IMR-90 (cell line): ENCODE measurements at regions not wholly inside any gene's neighbourhood (a gene's known extent, or its start where the extent isn't known, plus 50 kb on each side); places are given as distances from the start of the nearest gene placed in this dataset.

Experiments used
- ATAC-seq: fragments of 200-7000 bp; cut with Tn5 transposase; 2 replicates; pipeline ENCODE4 v1.9.1; 2020; ENCODE audit warnings: low read depth, mild to moderate bottlenecking, moderate library complexity
- BruUV-seq: library from RNA; stranded (reverse); fragments of 400-500 nt; replicated peaks from 2 replicates; lab custom pipeline; 2021; lab: Mats Ljungman, UMichigan
- CTCF ChIA-PET: fragments of 300-600 bp; formaldehyde crosslinking; extraction: SDS; loops from one replicate; lab custom pipeline; 2021; ENCODE audit warnings: antibody characterized with exemption; lab: Yijun Ruan, JAX
- POLR2A ChIA-PET: fragments of 300-600 bp; sonication (Branson Sonifier 250); formaldehyde crosslinking; loops from one replicate; lab custom pipeline; 2022; ENCODE audit warnings: antibody characterized with exemption; ENCODE audit not compliant: unreplicated experiment; lab: Charles Lee
- DNase-seq: peaks from one replicate; pipeline ENCODE4 v3.0.0; 2013
- H2AFZ ChIP-seq: replicated peaks from 2 replicates; pipeline ENCODE3; 2013; ENCODE audit warnings: low read length, mild to moderate bottlenecking; ENCODE audit not compliant: poor library complexity
- H2AK5ac ChIP-seq: 2 replicates; pipeline ENCODE4 v1.6.1; 2013; ENCODE audit warnings: low read depth, low read length, inconsistent platforms
- H2AK9ac ChIP-seq: replicated peaks from 2 replicates; pipeline ENCODE3; 2013; ENCODE audit warnings: mild to moderate bottlenecking, low read depth, low read length, moderate library complexity; ENCODE audit not compliant: poor library complexity
- H2BK120ac ChIP-seq: 2 replicates; pipeline ENCODE4 v1.6.1; 2013; ENCODE audit warnings: low read depth, low read length, inconsistent platforms
- H2BK15ac ChIP-seq: 3 replicates; pipeline ENCODE4 v1.6.1; 2013; ENCODE audit warnings: low read depth, low read length, inconsistent platforms
- H2BK20ac ChIP-seq: 2 replicates; pipeline ENCODE4 v1.6.1; 2013; ENCODE audit warnings: low read depth, mild to moderate bottlenecking, inconsistent platforms, low read length, moderate library complexity
- H2BK5ac ChIP-seq: 2 replicates; pipeline ENCODE4 v1.6.1; 2013; ENCODE audit warnings: mild to moderate bottlenecking, low read depth, low read length, inconsistent platforms; ENCODE audit not compliant: poor library complexity, severe bottlenecking
- H3K14ac ChIP-seq: replicated peaks from 2 replicates; pipeline ENCODE4 v1.6.1; 2013; ENCODE audit warnings: low read depth, low read length, inconsistent platforms
- H3K18ac ChIP-seq: 2 replicates; pipeline ENCODE4 v1.6.1; 2013; ENCODE audit warnings: low read depth, low read length, control low read depth
- H3K23ac ChIP-seq: 2 replicates; pipeline ENCODE4 v1.6.1; 2013; ENCODE audit warnings: low read depth, low read length, inconsistent platforms
- H3K27ac ChIP-seq: 2 replicates; pipeline ENCODE4 v1.5.1; 2013; ENCODE audit warnings: mild to moderate bottlenecking, control low read depth, low read length; ENCODE audit not compliant: insufficient read depth
- H3K27me3 ChIP-seq: 2 replicates; pipeline ENCODE4 v1.6.1; 2013; ENCODE audit warnings: low read length; ENCODE audit not compliant: control insufficient read depth, insufficient read depth
- H3K36me3 ChIP-seq: 2 replicates; pipeline ENCODE4 v1.6.1; 2013; ENCODE audit warnings: low read length, mixed read lengths; ENCODE audit not compliant: control insufficient read depth, insufficient read depth
- H3K4ac ChIP-seq: 2 replicates; pipeline ENCODE4 v1.6.1; 2013; ENCODE audit warnings: low read depth, low read length, inconsistent platforms
- H3K4me1 ChIP-seq: 2 replicates; pipeline ENCODE4 v1.6.1; 2013; ENCODE audit warnings: low read length, mixed read lengths; ENCODE audit not compliant: control insufficient read depth, insufficient read depth
- H3K4me2 ChIP-seq: 2 replicates; pipeline ENCODE4 v1.6.1; 2013; ENCODE audit warnings: low read depth, mild to moderate bottlenecking, control low read depth, low read length, moderate library complexity
- H3K4me3 ChIP-seq: 2 replicates; pipeline ENCODE4 v1.5.1; 2013; ENCODE audit warnings: low read depth, mild to moderate bottlenecking, control low read depth, low read length, moderate library complexity; ENCODE audit not compliant: insufficient read depth
- H3K56ac ChIP-seq: 2 replicates; pipeline ENCODE4 v1.6.1; 2013; ENCODE audit warnings: low read length, inconsistent platforms; ENCODE audit not compliant: insufficient read depth; ENCODE audit errors: extremely low read depth
- H3K79me1 ChIP-seq, 2 experiments: 2 replicates each; pipeline ENCODE4 v1.6.1; 2013; ENCODE audit warnings: low read length in 2 of 2, inconsistent platforms in 1 of 2, low read depth in 1 of 2
- H3K9ac ChIP-seq: 2 replicates; pipeline ENCODE4 v1.6.1; 2013; ENCODE audit warnings: low read depth, low read length, control low read depth
- H3K9me1 ChIP-seq: 2 replicates; pipeline ENCODE4 v1.6.1; 2013; ENCODE audit warnings: low read length, inconsistent platforms; ENCODE audit not compliant: insufficient read depth
- H3K9me3 ChIP-seq: 2 replicates; pipeline ENCODE4 v1.6.1; 2013; ENCODE audit warnings: low read length; ENCODE audit not compliant: control insufficient read depth, insufficient read depth
- H4K20me1 ChIP-seq: 2 replicates; pipeline ENCODE4 v1.6.1; 2013; ENCODE audit warnings: low read length, inconsistent platforms; ENCODE audit not compliant: insufficient read depth
- H4K5ac ChIP-seq: 2 replicates; pipeline ENCODE4 v1.6.1; 2013; ENCODE audit warnings: mild to moderate bottlenecking, low read depth, low read length, control low read depth
- H4K8ac ChIP-seq, 2 experiments: 2 replicates each; pipeline ENCODE4 v1.6.1; 2013; ENCODE audit warnings: low read depth in 2 of 2, low read length in 2 of 2, control low read depth in 1 of 2, inconsistent platforms in 1 of 2
- H4K91ac ChIP-seq: 2 replicates; pipeline ENCODE4 v1.6.1; 2013; ENCODE audit warnings: low read depth, low read length, inconsistent platforms; ENCODE audit not compliant: insufficient read depth
- BHLHE40 ChIP-seq: fragments of 150-350 bp; IDR thresholded peaks from 2 replicates; pipeline ENCODE4 v1.6.1; 2016; ENCODE audit warnings: mild to moderate bottlenecking, low read depth, low read length
- CEBPB ChIP-seq: IDR thresholded peaks from 2 replicates; pipeline ENCODE4 v1.6.1; 2012; ENCODE audit warnings: low read depth, low read length, improper control_type of control experiment
- CHD1 ChIP-seq: IDR thresholded peaks from 2 replicates; pipeline ENCODE4 v1.6.1; 2012; ENCODE audit warnings: low read depth, low read length, improper control_type of control experiment
- ELK1 ChIP-seq: fragments of 150-350 bp; IDR thresholded peaks from 2 replicates; pipeline ENCODE4 v1.6.1; 2016; ENCODE audit warnings: low read depth, mild to moderate bottlenecking, low read length, moderate library complexity, borderline replicate concordance
- FOS ChIP-seq: fragments of 150-350 bp; IDR thresholded peaks from 2 replicates; pipeline ENCODE4 v1.6.1; 2016; ENCODE audit warnings: low read depth, low read length
- MAFK ChIP-seq: IDR thresholded peaks from 2 replicates; pipeline ENCODE4 v1.6.1; 2012; ENCODE audit warnings: low read depth, low read length, improper control_type of control experiment
- MAZ ChIP-seq: IDR thresholded peaks from 2 replicates; pipeline ENCODE4 v1.6.1; 2012; ENCODE audit warnings: low read depth, mild to moderate bottlenecking, low read length, improper control_type of control experiment, moderate library complexity, borderline replicate concordance
- NFE2L2 ChIP-seq: fragments of 150-350 bp; IDR thresholded peaks from 2 replicates; pipeline ENCODE4 v1.6.1; 2016; ENCODE audit warnings: low read depth, mild to moderate bottlenecking, low read length
- RAD21 ChIP-seq: IDR thresholded peaks from 2 replicates; pipeline ENCODE4 v1.6.1; 2012; ENCODE audit warnings: low read length, improper control_type of control experiment
- RFX5 ChIP-seq: IDR thresholded peaks from 2 replicates; pipeline ENCODE4 v1.8.0; 2012; ENCODE audit warnings: low read depth, mild to moderate bottlenecking, low read length, moderate library complexity
- SMC3 ChIP-seq: fragments of 150-350 bp; IDR thresholded peaks from 2 replicates; pipeline ENCODE4 v1.6.1; 2016; ENCODE audit warnings: low read depth, mild to moderate bottlenecking, antibody characterized with exemption, low read length, moderate library complexity
- USF2 ChIP-seq: fragments of 150-350 bp; IDR thresholded peaks from 2 replicates; pipeline ENCODE4 v1.6.1; 2017; ENCODE audit warnings: mild to moderate bottlenecking, antibody characterized with exemption, low read length, low read depth
- WGBS, 2 experiments: methylation state at CpG; one replicate each; pipeline versions ENCODE4 v1.1.5 to v1.1.7; 2013; ENCODE audit warnings: missing lambda C conversion rate in 2 of 2; ENCODE audit not compliant: insufficient read length in 1 of 2; ENCODE audit errors: extremely low coverage in 2 of 2; 5-methylcytosine and 5-hydroxymethylcytosine counted together
- dilution Hi-C: fragments of 300-500 bp; cut with HindIII; formaldehyde crosslinking; loops from one replicate; pipeline ENCODE4 v1.14.3; 2018; ENCODE audit warnings: low sequenced_read_pairs; ENCODE audit not compliant: unreplicated experiment
- in situ Hi-C: fragments of 300-500 bp; cut with MboI; formaldehyde crosslinking; loops from 3 replicates; pipeline ENCODE4 v1.14.3; 2019; ENCODE audit warnings: low sequenced_read_pairs, inconsistent platforms, mixed read lengths
- intact Hi-C: fragments of 100-400 bp; cut with micrococcal nuclease; formaldehyde crosslinking; loops from 2 replicates; pipeline ENCODE4 v1.10.0; 2022

- Histone ChIP-seq H3K79me1 (no peaks in the 10 kb centered on the region), H4K20me1 (no peaks in the 10 kb centered on the region), H3K4ac (no peak overlapping the region), H3K56ac (no peak overlapping the region), H2BK15ac (no peak overlapping the region), H3K9me1 (no peaks in the 10 kb centered on the region), H3K36me3 (no peaks in the 10 kb centered on the region), H3K4me2 (no peak overlapping the region), H2AK9ac (no peak overlapping the region), H2BK120ac (no peak overlapping the region), H2AFZ (no peak overlapping the region), H3K27ac (no peak overlapping the region), H3K4me1 (no peaks in the 10 kb centered on the region), H4K91ac (no peak overlapping the region), H3K23ac (no peak overlapping the region), H3K9me3 (no peaks in the 10 kb centered on the region), H2AK5ac (no peak overlapping the region), H3K27me3 (no peaks in the 10 kb centered on the region), H4K5ac (no peak overlapping the region), H3K14ac (no peak overlapping the region), H2BK5ac (no peak overlapping the region), H2BK20ac (no peak overlapping the region), H3K18ac (no peak overlapping the region), H3K4me3 (no peak overlapping the region), H3K9ac (no peak overlapping the region), H4K8ac (no peak overlapping the region)
- ChIA-PET CTCF (no interaction called here), POLR2A (no interaction called here)
- in situ Hi-C loops = no loop called here
- WGBS, 2 experiments = 72% methylated on average over 3 of the region's 6 CpGs; no CpG with 5 or more reads in 1 of the 2 experiments
- DNase-seq = no peak
- TF ChIP-seq RAD21 = no peak
- TF ChIP-seq ELK1 = no peak
- TF ChIP-seq CHD1 = no peak
- no peak for TF ChIP-seq MAFK
- no peak for TF ChIP-seq NFE2L2
- no peak for TF ChIP-seq MAZ
- no peak for TF ChIP-seq FOS
- no peak for TF ChIP-seq SMC3
- no peak for TF ChIP-seq RFX5
- no peak for TF ChIP-seq CEBPB
- TF ChIP-seq USF2 = no peak
- TF ChIP-seq BHLHE40 = no peak
- dilution Hi-C loops = no loop called here
- intact Hi-C loops = no loop called here
- no peak for ATAC-seq
- BruUV-seq = no TSS peak
Measured at GRCh38 chr21:35491920-35492678, 443.0 kb upstream of the RUNX1 start.
